HepG2 (cell line): ENCODE measurements at regions not wholly inside any gene's neighbourhood (a gene's known extent, or its start where the extent isn't known, plus 50 kb on each side); places are given as distances from the start of the nearest gene placed in this dataset.
A peak's percentile ranks its signal among the peaks of the same experiment; 100 is the strongest.

ENCODE experiments used
- BCLAF1 ChIP-seq: fragments of 450-650 bp; IDR thresholded peaks from 2 replicates; pipeline ENCODE4 v1.6.1; 2017; ENCODE audit warnings: mild to moderate bottlenecking
- CENPX ChIP-seq: sonication (generic); formaldehyde crosslinking; IDR thresholded peaks from 2 replicates; pipeline ENCODE4 v1.9.0; 2021; ENCODE audit warnings: mild to moderate bottlenecking, missing genetic modification reagents, moderate library complexity
- E2F2 ChIP-seq: sonication (generic); formaldehyde crosslinking; IDR thresholded peaks from 2 replicates; pipeline ENCODE4 v1.4.0; 2020; ENCODE audit warnings: missing genetic modification reagents, borderline replicate concordance
- GATA4 ChIP-seq: sonication (generic); IDR thresholded peaks from 2 replicates; pipeline ENCODE4 v1.6.1; 2016; ENCODE audit warnings: antibody characterized with exemption, low read depth, borderline replicate concordance
- GLI4 ChIP-seq: sonication (generic); formaldehyde crosslinking; IDR thresholded peaks from 2 replicates; pipeline ENCODE4 v1.5.1; 2020; ENCODE audit warnings: missing genetic modification reagents, mild to moderate bottlenecking, moderate library complexity, borderline replicate concordance
- MAX ChIP-seq: IDR thresholded peaks from 2 replicates; pipeline ENCODE4 v1.6.1; 2012; ENCODE audit warnings: inconsistent platforms
- NFYC ChIP-seq: IDR thresholded peaks from 2 replicates; pipeline ENCODE4 v1.6.1; 2016; ENCODE audit warnings: missing genetic modification reagents, missing compliant biosample characterization
- PHB2 ChIP-seq: fragments of 450-650 bp; IDR thresholded peaks from 2 replicates; pipeline ENCODE4 v1.6.1; 2018; ENCODE audit not compliant: partially characterized antibody
- RCOR2 ChIP-seq: IDR thresholded peaks from 2 replicates; pipeline ENCODE4 v1.6.1; 2016; ENCODE audit warnings: missing biosample characterization, missing genetic modification reagents
- SRSF4 ChIP-seq: fragments of 200-400 bp; formaldehyde crosslinking; IDR thresholded peaks from one replicate; pipeline ENCODE4 v1.6.1; 2018; ENCODE audit warnings: mild to moderate bottlenecking, low read depth, low read length, moderate library complexity; ENCODE audit not compliant: poor library complexity, severe bottlenecking
- TFDP2 ChIP-seq: sonication (generic); formaldehyde crosslinking; IDR thresholded peaks from 2 replicates; pipeline ENCODE4 v1.4.0; 2020; ENCODE audit warnings: missing genetic modification reagents
- ZGPAT ChIP-seq: IDR thresholded peaks from 2 replicates; pipeline ENCODE4 v1.6.1; 2016; ENCODE audit warnings: mild to moderate bottlenecking
- ZMYM3 ChIP-seq: sonication (generic); formaldehyde crosslinking; IDR thresholded peaks from 2 replicates; pipeline ENCODE4 v1.5.1; 2020; ENCODE audit warnings: mild to moderate bottlenecking, missing genetic modification reagents
- ZNF431 ChIP-seq: sonication (generic); formaldehyde crosslinking; IDR thresholded peaks from 2 replicates; pipeline ENCODE4 v1.9.0; 2022; ENCODE audit warnings: missing genetic modification reagents, low read depth, mild to moderate bottlenecking, borderline replicate concordance
- ZNF577 ChIP-seq: sonication (generic); formaldehyde crosslinking; IDR thresholded peaks from 2 replicates; pipeline ENCODE4 v1.4.0; 2020; ENCODE audit warnings: mild to moderate bottlenecking, low read depth, missing genetic modification reagents, borderline replicate concordance
- TF ChIP-seq, protein P1 (sequence below): sonication (generic); formaldehyde crosslinking; IDR thresholded peaks from 2 replicates; pipeline ENCODE4 v1.8.1; 2023; ENCODE audit warnings: mild to moderate bottlenecking, moderate library complexity, missing genetic modification reagents

GRCh38 chr2:41847744-41848441 is 199.9 kb upstream of the PKDCC start (continued):
- TF ChIP-seq ZGPAT (CRISPR knock-in tag) (peak; percentile 99), SRSF4 (no peak), ZNF577 (CRISPR knock-in tag) (no peak), GLI4 (CRISPR knock-in tag) (no peak), RCOR2 (CRISPR knock-in tag) (peak; percentile 89), MAX (peak; percentile 60; the same call in 1 of the 2 replicates), PHB2 (no peak), TFDP2 (CRISPR knock-in tag) (peak; percentile 70; the same call in 1 of the 2 replicates), CENPX (no peak), E2F2 (CRISPR knock-in tag) (no peak), NFYC (CRISPR knock-in tag) (peak; percentile 45; the same call in 1 of the 2 replicates), GATA4 (peak; percentile 68; the same call in 1 of the 2 replicates), BCLAF1 (no peak), ZNF431 (peak; percentile 75; the same call in 1 of the 2 replicates), ZMYM3 (CRISPR knock-in tag) (peak; percentile 82; the same call in 1 of the 2 replicates)
- TF ChIP-seq, protein P1, sequence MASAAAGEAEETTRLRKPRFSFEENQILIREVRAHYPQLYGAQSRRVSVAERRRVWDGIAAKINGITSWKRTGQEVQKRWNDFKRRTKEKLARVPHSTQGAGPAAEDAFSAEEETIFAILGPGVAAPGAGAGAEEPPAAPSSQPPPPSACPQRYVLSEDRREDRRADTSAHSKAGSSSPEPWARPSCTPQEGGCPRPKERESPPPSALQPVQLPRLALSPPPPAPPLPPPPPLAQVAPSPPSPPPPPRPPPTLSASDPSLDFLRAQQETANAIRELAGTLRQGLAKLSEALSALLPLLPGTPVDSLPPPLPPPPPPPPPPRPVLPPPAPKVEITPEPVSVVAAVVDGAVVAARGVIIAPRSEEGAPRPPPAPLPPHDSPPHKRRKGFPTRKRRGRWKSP (CRISPR knock-in tag) = peak; percentile 90; the same call in 1 of the 2 replicates
